Liver (tissue), 3 donors: ENCODE measurements at regions not wholly inside any gene's neighbourhood (a gene's known extent, or its start where the extent isn't known, plus 50 kb on each side); places are given as distances from the start of the nearest gene placed in this dataset.

Source experiments
- TAF1 ChIP-seq: conservative IDR thresholded peaks from 2 replicates; pipeline ENCODE4 v1.6.1; 2016; ENCODE audit warnings: antibody characterized with exemption, mild to moderate bottlenecking
- TF ChIP-seq, protein P1 (sequence below): fragments of 150-350 bp; IDR thresholded peaks from 2 replicates; pipeline ENCODE4 v1.5.1; 2017; ENCODE audit warnings: improper control_type of control experiment, low read depth, low read length; ENCODE audit not compliant: missing input control
- TF ChIP-seq, protein P2 (sequence below): IDR thresholded peaks from 2 replicates; pipeline ENCODE4 v1.6.1; 2016; ENCODE audit warnings: antibody characterized with exemption, mild to moderate bottlenecking
- donor health status: healthy.
- donor health status: healthy.

DNA sequence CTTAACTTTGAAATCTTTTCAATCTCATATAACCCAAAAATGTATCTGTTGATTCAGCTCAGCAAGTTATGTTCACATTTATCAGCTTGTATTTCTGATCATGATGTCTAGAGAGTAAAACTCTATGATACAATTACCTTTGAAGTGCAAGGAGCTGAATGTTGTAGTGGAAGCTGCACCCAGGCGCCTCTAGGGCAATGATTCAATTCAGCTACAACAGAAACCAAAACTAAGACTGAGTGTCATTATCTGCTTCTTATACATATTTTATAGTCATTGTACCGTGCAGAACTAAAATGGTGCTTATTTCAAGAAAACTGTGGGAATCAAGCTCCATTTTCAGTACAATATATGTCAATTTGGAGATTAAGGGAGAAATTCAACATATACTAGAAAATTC lies 1237.5 kb downstream of the ZPLD1 start:
- TF ChIP-seq, protein P1, sequence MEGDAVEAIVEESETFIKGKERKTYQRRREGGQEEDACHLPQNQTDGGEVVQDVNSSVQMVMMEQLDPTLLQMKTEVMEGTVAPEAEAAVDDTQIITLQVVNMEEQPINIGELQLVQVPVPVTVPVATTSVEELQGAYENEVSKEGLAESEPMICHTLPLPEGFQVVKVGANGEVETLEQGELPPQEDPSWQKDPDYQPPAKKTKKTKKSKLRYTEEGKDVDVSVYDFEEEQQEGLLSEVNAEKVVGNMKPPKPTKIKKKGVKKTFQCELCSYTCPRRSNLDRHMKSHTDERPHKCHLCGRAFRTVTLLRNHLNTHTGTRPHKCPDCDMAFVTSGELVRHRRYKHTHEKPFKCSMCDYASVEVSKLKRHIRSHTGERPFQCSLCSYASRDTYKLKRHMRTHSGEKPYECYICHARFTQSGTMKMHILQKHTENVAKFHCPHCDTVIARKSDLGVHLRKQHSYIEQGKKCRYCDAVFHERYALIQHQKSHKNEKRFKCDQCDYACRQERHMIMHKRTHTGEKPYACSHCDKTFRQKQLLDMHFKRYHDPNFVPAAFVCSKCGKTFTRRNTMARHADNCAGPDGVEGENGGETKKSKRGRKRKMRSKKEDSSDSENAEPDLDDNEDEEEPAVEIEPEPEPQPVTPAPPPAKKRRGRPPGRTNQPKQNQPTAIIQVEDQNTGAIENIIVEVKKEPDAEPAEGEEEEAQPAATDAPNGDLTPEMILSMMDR = no peak
- TF ChIP-seq TAF1 = no peak
- TF ChIP-seq, protein P2, sequence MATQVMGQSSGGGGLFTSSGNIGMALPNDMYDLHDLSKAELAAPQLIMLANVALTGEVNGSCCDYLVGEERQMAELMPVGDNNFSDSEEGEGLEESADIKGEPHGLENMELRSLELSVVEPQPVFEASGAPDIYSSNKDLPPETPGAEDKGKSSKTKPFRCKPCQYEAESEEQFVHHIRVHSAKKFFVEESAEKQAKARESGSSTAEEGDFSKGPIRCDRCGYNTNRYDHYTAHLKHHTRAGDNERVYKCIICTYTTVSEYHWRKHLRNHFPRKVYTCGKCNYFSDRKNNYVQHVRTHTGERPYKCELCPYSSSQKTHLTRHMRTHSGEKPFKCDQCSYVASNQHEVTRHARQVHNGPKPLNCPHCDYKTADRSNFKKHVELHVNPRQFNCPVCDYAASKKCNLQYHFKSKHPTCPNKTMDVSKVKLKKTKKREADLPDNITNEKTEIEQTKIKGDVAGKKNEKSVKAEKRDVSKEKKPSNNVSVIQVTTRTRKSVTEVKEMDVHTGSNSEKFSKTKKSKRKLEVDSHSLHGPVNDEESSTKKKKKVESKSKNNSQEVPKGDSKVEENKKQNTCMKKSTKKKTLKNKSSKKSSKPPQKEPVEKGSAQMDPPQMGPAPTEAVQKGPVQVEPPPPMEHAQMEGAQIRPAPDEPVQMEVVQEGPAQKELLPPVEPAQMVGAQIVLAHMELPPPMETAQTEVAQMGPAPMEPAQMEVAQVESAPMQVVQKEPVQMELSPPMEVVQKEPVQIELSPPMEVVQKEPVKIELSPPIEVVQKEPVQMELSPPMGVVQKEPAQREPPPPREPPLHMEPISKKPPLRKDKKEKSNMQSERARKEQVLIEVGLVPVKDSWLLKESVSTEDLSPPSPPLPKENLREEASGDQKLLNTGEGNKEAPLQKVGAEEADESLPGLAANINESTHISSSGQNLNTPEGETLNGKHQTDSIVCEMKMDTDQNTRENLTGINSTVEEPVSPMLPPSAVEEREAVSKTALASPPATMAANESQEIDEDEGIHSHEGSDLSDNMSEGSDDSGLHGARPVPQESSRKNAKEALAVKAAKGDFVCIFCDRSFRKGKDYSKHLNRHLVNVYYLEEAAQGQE = no peak
